SK-N-SH (cell line): ENCODE measurements at regions not wholly inside any gene's neighbourhood (a gene's known extent, or its start where the extent isn't known, plus 50 kb on each side); places are given as distances from the start of the nearest gene placed in this dataset.
"Not testable (repeated sequence)": the region's sequence is repeated elsewhere in the genome, so short reads cannot be mapped to it uniquely, and the experiment has no call there.

Source experiments
- FOSL2 ChIP-seq: IDR thresholded peaks from 2 replicates; pipeline ENCODE4 v1.4.0; 2012; ENCODE audit warnings: low read depth, mild to moderate bottlenecking, moderate library complexity, borderline replicate concordance
- NRF1 ChIP-seq: IDR thresholded peaks from 2 replicates; pipeline ENCODE4 v1.6.1; 2012; ENCODE audit warnings: low read depth, mild to moderate bottlenecking, low read length
- POLR2AphosphoS5 ChIP-seq: IDR thresholded peaks from 2 replicates; pipeline ENCODE4 v1.6.1; 2012; ENCODE audit warnings: low read depth, low read length
- RCOR1 ChIP-seq: fragments of 150-350 bp; IDR thresholded peaks from 2 replicates; pipeline ENCODE4 v1.6.1; 2017; ENCODE audit warnings: antibody characterized with exemption, low read length
- TAF1 ChIP-seq: IDR thresholded peaks from 2 replicates; pipeline ENCODE4 v1.6.1; 2012; ENCODE audit warnings: low read depth, mild to moderate bottlenecking, low read length, moderate library complexity, borderline replicate concordance
- TF ChIP-seq, protein P1 (sequence below): IDR thresholded peaks from 2 replicates; pipeline ENCODE4 v1.6.1; 2012; ENCODE audit warnings: mild to moderate bottlenecking, low read depth, low read length, moderate library complexity
- TF ChIP-seq, protein P2 (sequence below): fragments of 200-600 bp; sonication (generic); IDR thresholded peaks from 2 replicates; pipeline ENCODE4 v1.6.1; 2017; ENCODE audit warnings: antibody characterized with exemption, mild to moderate bottlenecking, moderate library complexity
- TF ChIP-seq, protein P3 (sequence below): IDR thresholded peaks from 2 replicates; pipeline ENCODE4; 2012
- TF ChIP-seq, protein P4 (sequence below): IDR thresholded peaks from 2 replicates; pipeline ENCODE4 v1.4.0; 2012; ENCODE audit warnings: low read depth

DNA sequence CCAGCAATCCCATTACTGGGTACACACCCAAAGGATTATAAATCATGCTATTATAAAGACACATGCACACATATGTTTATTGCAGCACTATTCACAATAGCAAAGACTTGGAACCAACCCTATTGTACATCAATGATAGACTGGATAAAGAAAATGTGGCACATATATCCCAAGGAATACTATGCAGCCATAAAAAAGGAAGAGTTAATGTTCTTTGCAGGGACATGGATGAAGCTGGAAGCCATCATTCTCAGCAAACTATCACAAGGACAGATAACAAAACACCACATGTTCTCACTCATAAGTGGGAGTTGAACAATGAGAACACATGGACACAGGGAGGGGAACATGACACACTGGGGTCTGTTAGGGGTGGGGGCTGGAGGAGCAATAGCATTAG, 177.2 kb upstream of the TBX18 start:
- not testable (repeated sequence) for TF ChIP-seq NRF1, FOSL2, RCOR1, TAF1, POLR2AphosphoS5
- TF ChIP-seq, protein P1, sequence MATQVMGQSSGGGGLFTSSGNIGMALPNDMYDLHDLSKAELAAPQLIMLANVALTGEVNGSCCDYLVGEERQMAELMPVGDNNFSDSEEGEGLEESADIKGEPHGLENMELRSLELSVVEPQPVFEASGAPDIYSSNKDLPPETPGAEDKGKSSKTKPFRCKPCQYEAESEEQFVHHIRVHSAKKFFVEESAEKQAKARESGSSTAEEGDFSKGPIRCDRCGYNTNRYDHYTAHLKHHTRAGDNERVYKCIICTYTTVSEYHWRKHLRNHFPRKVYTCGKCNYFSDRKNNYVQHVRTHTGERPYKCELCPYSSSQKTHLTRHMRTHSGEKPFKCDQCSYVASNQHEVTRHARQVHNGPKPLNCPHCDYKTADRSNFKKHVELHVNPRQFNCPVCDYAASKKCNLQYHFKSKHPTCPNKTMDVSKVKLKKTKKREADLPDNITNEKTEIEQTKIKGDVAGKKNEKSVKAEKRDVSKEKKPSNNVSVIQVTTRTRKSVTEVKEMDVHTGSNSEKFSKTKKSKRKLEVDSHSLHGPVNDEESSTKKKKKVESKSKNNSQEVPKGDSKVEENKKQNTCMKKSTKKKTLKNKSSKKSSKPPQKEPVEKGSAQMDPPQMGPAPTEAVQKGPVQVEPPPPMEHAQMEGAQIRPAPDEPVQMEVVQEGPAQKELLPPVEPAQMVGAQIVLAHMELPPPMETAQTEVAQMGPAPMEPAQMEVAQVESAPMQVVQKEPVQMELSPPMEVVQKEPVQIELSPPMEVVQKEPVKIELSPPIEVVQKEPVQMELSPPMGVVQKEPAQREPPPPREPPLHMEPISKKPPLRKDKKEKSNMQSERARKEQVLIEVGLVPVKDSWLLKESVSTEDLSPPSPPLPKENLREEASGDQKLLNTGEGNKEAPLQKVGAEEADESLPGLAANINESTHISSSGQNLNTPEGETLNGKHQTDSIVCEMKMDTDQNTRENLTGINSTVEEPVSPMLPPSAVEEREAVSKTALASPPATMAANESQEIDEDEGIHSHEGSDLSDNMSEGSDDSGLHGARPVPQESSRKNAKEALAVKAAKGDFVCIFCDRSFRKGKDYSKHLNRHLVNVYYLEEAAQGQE = not testable (repeated sequence)
- TF ChIP-seq, protein P2, sequence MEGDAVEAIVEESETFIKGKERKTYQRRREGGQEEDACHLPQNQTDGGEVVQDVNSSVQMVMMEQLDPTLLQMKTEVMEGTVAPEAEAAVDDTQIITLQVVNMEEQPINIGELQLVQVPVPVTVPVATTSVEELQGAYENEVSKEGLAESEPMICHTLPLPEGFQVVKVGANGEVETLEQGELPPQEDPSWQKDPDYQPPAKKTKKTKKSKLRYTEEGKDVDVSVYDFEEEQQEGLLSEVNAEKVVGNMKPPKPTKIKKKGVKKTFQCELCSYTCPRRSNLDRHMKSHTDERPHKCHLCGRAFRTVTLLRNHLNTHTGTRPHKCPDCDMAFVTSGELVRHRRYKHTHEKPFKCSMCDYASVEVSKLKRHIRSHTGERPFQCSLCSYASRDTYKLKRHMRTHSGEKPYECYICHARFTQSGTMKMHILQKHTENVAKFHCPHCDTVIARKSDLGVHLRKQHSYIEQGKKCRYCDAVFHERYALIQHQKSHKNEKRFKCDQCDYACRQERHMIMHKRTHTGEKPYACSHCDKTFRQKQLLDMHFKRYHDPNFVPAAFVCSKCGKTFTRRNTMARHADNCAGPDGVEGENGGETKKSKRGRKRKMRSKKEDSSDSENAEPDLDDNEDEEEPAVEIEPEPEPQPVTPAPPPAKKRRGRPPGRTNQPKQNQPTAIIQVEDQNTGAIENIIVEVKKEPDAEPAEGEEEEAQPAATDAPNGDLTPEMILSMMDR = not testable (repeated sequence)
- TF ChIP-seq, protein P3, sequence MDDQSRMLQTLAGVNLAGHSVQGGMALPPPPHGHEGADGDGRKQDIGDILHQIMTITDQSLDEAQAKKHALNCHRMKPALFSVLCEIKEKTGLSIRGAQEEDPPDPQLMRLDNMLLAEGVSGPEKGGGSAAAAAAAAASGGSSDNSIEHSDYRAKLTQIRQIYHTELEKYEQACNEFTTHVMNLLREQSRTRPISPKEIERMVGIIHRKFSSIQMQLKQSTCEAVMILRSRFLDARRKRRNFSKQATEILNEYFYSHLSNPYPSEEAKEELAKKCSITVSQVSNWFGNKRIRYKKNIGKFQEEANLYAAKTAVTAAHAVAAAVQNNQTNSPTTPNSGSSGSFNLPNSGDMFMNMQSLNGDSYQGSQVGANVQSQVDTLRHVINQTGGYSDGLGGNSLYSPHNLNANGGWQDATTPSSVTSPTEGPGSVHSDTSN = not testable (repeated sequence)
- TF ChIP-seq, protein P4, sequence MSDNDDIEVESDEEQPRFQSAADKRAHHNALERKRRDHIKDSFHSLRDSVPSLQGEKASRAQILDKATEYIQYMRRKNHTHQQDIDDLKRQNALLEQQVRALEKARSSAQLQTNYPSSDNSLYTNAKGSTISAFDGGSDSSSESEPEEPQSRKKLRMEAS = not testable (repeated sequence)
